Right atrium auricular region (tissue), 2 donors: ENCODE measurements at regions not wholly inside any gene's neighbourhood (a gene's known extent, or its start where the extent isn't known, plus 50 kb on each side); places are given as distances from the start of the nearest gene placed in this dataset.

Source experiments
- DNase-seq: peaks from one replicate; pipeline ENCODE4 v3.0.0-alpha.2; 2019; ENCODE audit warnings: low spot score
- H3K27ac ChIP-seq, 2 donors: fragments of 200-600 bp; sonication (generic); 1 replicate in 1 of 2; 2 replicates in 1 of 2; pipeline ENCODE4 v1.5.1; 2016 to 2019
- H3K27me3 ChIP-seq, 2 donors: fragments of 200-600 bp; sonication (generic); one replicate each; pipeline versions ENCODE4 v1.5.1 to v1.6.0; 2017 to 2019
- H3K36me3 ChIP-seq: fragments of 200-600 bp; sonication (generic); one replicate; pipeline ENCODE4 v1.5.1; 2016
- H3K4me1 ChIP-seq, 2 donors: fragments of 200-600 bp; sonication (generic); one replicate each; pipeline versions ENCODE4 v1.5.1 to v1.6.0; 2017 to 2019
- H3K4me3 ChIP-seq, 2 donors: fragments of 200-600 bp; sonication (generic); 1 replicate in 1 of 2; 2 replicates in 1 of 2; pipeline ENCODE4 v1.5.1; 2017 to 2019; ENCODE audit warnings: mild to moderate bottlenecking in 1 of 2, moderate library complexity in 1 of 2
- H3K9me3 ChIP-seq, 2 donors: fragments of 200-600 bp; sonication (generic); one replicate each; pipeline ENCODE4 v1.5.1; 2019
- TF ChIP-seq, protein P1 (sequence below), 2 donors: fragments of 200-600 bp; sonication (generic); IDR thresholded peaks; one replicate each; pipeline ENCODE4 v1.5.1; 2019; ENCODE audit warnings: antibody characterized with exemption in 2 of 2

DNA sequence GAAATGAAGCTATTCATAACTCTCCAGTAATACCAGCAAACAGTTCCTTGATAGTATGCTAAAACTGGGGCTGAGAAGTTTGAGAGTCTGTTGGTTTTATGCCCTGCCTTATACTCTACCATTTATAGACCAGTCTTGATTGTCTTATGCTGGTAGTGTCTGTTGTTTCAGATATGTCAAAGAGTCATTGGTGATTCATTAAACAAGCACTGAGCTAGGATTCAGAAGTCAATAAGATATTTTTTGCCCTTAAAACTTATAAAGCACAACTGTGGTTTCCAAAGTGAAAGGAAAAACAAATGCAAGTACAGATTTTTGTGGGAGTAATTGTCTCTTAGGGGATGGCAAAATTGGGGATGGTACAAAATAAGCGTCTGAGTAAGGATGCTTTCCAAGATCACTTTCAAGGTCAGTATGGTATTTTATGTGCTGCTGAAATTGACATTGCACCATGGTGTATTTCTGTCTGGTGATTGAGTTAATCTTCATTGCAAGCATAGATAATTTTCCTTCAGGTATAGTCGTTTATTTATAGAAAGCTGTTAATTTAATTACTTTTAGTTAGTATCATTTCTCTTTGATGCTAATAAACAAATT, 289.5 kb upstream of the E2F7 start:
- Histone ChIP-seq H3K4me3 (no peak overlapping the region), H3K27me3 (no peaks in the 10 kb centered on the region), H3K27ac (no peak overlapping the region), H3K9me3 (no peaks in the 10 kb centered on the region), H3K4me1 (no peaks in the 10 kb centered on the region), H3K36me3 (no peaks in the 10 kb centered on the region)
- DNase-seq = no peak
- TF ChIP-seq, protein P1, sequence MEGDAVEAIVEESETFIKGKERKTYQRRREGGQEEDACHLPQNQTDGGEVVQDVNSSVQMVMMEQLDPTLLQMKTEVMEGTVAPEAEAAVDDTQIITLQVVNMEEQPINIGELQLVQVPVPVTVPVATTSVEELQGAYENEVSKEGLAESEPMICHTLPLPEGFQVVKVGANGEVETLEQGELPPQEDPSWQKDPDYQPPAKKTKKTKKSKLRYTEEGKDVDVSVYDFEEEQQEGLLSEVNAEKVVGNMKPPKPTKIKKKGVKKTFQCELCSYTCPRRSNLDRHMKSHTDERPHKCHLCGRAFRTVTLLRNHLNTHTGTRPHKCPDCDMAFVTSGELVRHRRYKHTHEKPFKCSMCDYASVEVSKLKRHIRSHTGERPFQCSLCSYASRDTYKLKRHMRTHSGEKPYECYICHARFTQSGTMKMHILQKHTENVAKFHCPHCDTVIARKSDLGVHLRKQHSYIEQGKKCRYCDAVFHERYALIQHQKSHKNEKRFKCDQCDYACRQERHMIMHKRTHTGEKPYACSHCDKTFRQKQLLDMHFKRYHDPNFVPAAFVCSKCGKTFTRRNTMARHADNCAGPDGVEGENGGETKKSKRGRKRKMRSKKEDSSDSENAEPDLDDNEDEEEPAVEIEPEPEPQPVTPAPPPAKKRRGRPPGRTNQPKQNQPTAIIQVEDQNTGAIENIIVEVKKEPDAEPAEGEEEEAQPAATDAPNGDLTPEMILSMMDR (IDR thresholded peaks at IDR 0.05) = no peak

DNA sequence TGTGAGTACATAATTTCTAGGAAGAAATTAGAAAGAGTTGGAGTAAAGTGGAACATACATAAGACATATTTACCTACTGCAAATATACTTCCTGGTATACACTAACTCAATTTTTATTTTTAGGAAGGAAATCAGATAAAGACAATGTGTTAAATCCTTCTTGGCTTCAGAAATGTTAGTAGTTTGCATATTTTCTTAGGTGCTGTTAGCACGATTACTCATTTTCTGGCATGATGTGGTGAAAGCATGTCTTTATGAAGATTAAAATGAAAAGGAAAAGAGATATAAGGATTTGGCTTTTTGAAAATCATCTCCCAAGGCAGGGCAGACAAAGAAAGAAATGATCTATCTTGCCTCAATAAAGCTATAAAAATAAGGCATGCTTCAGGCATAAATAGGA, 287.6 kb upstream of the E2F7 start:
- no peak for DNase-seq
- H3K27ac ChIP-seq = no peak overlapping the region
- no peaks in the 10 kb centered on the region for H3K27me3 ChIP-seq
- H3K9me3 ChIP-seq = no peaks in the 10 kb centered on the region
- H3K4me1 ChIP-seq = no peaks in the 10 kb centered on the region
- TF ChIP-seq, protein P1 (IDR thresholded peaks at IDR 0.05) = no peak
- H3K4me3 ChIP-seq = no peak overlapping the region
- H3K36me3 ChIP-seq = no peaks in the 10 kb centered on the region

DNA sequence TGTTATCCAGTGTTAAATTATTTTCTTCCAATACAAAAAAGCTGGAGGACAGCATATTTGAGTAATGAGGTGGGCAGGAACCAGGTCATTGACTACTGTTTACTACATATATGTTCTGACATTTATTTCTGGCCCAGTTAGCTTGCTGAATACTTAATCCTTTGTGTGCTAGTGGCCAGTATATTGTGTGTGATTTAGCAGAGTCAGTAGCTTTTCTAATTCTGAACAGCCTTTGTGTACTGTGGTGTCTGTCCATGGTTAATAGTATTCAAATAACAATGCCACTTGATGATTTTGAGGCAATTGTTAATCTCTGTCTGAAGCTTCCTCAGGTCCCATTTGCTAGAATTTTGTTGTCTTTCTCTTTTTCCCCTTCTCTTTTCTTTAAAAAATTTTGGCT, 286.5 kb upstream of the E2F7 start:
- no peak overlapping the region for H3K27ac ChIP-seq
- no peak for DNase-seq
- H3K9me3 ChIP-seq = no peaks in the 10 kb centered on the region
- no peak overlapping the region for H3K4me3 ChIP-seq
- no peaks in the 10 kb centered on the region for H3K27me3 ChIP-seq
- TF ChIP-seq, protein P1 (IDR thresholded peaks at IDR 0.05) = no peak
- H3K4me1 ChIP-seq = peaks cover 0 to 5% of the 10 kb centered on the region in 2 donors
- H3K36me3 ChIP-seq = no peaks in the 10 kb centered on the region

DNA sequence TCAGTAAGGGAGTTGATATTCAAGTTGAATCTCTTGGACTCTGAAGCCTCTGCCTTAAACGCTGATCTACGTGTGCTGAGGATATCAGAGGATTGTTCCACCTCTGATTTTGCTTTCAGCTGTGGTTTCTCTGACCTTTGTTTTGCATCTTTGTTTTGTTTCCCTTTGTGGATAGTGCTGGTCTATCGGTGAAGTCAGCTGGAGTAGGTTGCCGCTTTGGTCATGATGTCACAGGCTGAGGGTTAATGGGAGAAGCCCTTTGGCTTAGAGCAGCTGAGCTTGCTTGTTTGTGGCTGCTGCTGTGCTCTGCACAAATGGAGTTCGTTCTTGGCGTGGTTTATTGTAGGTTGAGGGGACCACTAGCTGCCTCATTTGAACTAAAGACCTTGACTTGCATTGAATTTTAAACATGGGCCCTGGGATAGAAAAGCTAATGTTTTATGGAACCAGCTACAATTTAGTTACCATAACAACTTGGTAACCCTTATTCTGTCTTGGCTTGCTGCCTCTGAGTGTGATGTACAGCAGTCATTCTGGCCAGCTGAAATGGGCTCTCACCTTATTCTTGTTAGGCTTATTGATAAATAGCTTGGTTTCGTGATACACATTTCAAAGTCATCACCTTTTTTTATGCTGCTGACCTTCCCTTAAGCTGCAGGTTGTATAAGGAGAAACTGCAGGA, 284.5 kb upstream of the E2F7 start:
- Histone ChIP-seq H3K27ac (no peak overlapping the region), H3K4me3 (no peak overlapping the region), H3K36me3 (no peaks in the 10 kb centered on the region), H3K9me3 (no peaks in the 10 kb centered on the region), H3K4me1 (peaks cover 0 to 25% of the 10 kb centered on the region in 2 donors), H3K27me3 (no peaks in the 10 kb centered on the region)
- DNase-seq = no peak
- TF ChIP-seq, protein P1 (IDR thresholded peaks at IDR 0.05) = no peak

DNA sequence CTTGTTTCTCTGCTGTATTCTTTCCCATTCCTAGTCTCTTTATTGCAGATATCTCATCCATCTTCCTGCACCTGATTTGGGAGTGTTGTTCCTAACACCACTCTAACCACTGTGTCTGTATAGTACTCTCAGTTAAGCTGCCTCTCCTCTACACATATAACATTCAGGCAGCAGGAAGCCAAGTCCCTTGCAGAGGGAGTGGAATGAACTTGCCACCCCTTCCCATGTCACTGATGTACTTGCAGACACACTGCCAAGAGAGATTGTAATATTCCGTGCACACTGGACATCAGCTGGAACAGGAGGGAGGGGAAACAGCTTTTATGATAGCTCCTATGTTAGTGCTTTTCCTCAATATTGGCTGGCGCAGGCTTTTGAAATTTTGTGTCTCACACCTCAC, 281.6 kb upstream of the E2F7 start:
- no peak overlapping the region for H3K4me3 ChIP-seq
- no peak for DNase-seq
- no peaks in the 10 kb centered on the region for H3K27me3 ChIP-seq
- H3K36me3 ChIP-seq = no peaks in the 10 kb centered on the region
- H3K9me3 ChIP-seq = no peaks in the 10 kb centered on the region
- TF ChIP-seq, protein P1 (IDR thresholded peaks at IDR 0.05) = no peak
- H3K27ac ChIP-seq = peak overlapping the region in 1 of 2 donors; percentile 8
- H3K4me1 ChIP-seq = peaks cover 0 to 32% of the 10 kb centered on the region in 2 donors
